ENCODE measurements at regions not wholly inside any gene's neighbourhood (a gene's known extent, or its start where the extent isn't known, plus 50 kb on each side); places are given as distances from the start of the nearest gene placed in this dataset.
"Not testable (repeated sequence)": the region's sequence is repeated elsewhere in the genome, so short reads cannot be mapped to it uniquely, and the experiment has no call there.

DNA sequence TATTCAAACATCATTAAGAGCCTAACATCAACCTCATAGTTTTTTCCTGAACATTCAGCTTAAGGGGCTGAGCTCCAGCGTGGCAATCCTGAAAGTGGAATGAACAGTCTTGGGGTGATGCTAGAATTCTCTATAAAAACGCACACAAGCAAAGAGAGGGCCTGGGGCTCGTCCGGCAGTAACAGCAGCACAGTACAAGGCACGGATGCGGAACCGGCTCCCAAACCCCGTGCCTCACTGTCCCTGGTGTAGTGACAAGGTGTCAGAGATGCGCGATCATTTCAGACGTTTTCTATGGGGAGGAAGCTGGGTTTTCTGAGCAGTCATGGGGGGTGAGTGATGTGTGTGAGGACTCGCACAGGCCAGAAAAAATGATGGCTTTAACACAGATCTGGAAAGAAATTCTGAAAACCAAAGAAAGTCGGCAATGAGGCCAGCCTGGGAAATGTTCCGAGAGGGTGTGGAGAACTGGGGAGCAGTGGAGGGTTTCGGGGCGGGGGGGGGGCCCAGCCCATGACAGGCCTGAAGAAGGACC, 170.6 kb downstream of the NPIPB11 start:
- not testable (repeated sequence) for TF ChIP-seq POLR2AphosphoS5 (IDR thresholded peaks at IDR 0.05; ENCODE audit: borderline replicate concordance, low read depth, low read length); EZH2 (IDR thresholded peaks at IDR 0.05); FOXP2 (optimal IDR thresholded peaks at IDR 0.05; ENCODE audit: control extremely low read depth, extremely low read length, insufficient read depth)
